NCI-H460 (cell line): ENCODE measurements at regions not wholly inside any gene's neighbourhood (a gene's known extent, or its start where the extent isn't known, plus 50 kb on each side); places are given as distances from the start of the nearest gene placed in this dataset.

ENCODE experiments used
- DNase-seq: peaks from one replicate; pipeline ENCODE4 v3.0.0-alpha.2; 2016; ENCODE audit warnings: low read depth; ENCODE audit errors: extremely low read depth

GRCh38 chr14:31993521-31993951 lies 83.6 kb upstream of the ARHGAP5 start:
- no peak for DNase-seq

DNA sequence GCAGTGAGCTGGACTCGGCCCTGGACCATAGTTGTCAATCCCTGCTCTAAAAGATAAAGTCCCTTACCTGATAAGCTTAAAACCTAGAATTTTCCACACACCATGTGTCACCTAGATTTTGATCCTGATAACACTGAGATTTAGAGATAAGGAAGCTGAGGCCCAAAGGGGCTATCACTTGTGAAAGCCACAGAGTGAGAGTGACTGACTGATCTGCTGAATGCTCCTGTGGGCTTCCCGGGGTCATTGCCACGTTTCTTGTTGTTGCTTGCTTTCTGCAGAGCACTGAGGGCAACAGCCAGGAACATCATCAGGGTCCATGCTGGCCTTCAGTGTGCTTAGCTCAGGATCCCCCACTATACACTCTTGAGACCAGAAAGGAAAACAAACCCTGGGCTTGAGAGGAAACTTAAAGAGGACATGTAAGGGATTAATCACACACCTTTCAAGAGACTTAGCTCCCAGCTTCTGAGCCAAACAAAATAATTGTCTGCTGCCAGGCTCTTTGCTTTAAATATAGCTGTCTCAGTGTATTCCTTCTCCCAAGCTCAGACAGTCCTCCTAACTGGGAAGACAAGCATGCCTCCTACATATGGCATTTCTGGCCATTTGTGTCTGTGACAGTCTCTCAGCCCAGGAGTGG lies 82.6 kb upstream of the ARHGAP5 start:
- no peak for DNase-seq

DNA sequence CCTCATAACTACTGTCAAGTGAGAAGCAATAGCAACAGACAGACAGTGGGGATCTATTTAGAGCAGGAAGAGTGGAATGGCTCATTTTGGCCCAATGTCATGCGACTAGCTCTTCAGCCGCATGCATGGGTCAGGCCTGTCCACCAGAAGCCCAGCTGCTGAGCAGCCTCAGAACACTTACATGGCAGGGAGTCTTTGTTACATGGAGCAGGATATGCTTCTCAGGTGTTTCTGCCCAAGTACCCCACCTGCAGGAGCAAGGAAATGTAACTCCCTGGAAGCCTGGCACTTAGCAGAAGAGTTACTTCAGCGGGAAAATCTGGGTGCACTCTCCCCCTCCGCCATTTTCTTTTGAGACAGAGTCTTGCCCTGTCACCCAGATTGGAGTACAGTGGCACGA lies 73.5 kb upstream of the ARHGAP5 start:
- no peak for DNase-seq

DNA sequence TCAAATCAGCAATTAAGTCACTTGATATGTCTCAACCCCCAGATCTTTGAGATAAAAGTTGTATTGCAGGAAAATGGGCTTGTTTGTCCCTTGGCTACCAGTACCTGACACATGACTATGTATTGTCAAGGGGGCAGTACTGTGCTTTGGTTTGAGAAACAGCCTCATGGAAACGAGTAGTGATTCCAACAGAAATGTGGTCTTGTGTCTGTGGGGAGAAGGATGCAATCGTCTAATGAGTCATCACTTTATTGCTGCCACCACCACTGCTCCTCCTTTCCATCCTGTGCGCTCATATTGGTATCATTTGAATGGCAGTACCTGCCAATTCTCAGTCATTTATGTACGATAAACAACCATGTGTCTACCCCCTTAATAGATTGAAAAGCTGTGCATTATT lies 72.8 kb upstream of the ARHGAP5 start:
- no peak for DNase-seq

DNA sequence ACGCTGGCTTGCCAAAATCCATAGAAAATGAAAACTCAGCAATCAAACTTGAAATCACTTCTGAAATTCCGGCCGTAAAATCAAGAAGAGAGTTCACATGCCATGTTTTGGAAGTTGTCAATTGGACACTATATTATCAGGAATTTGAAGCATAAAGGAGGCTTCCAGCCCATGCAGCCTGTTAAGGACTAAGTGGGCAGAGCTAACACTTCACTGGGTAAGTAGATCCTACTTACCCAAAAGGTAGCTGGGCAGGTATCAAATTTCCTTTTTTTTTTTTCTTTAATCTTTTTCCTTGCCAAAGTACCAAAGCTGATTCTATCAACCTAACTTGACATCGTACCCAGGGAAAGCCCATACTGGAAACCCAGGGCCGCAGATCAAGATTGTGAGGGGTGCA lies 71.5 kb upstream of the ARHGAP5 start:
- DNase-seq: no peak

GRCh38 chr14:32006263-32007110 lies 70.6 kb upstream of the ARHGAP5 start:
- DNase-seq: no peak

- DNase-seq: no peak
These were observed 69.2 kb upstream of the ARHGAP5 start for GRCh38 chr14:32007755-32008362.

DNA sequence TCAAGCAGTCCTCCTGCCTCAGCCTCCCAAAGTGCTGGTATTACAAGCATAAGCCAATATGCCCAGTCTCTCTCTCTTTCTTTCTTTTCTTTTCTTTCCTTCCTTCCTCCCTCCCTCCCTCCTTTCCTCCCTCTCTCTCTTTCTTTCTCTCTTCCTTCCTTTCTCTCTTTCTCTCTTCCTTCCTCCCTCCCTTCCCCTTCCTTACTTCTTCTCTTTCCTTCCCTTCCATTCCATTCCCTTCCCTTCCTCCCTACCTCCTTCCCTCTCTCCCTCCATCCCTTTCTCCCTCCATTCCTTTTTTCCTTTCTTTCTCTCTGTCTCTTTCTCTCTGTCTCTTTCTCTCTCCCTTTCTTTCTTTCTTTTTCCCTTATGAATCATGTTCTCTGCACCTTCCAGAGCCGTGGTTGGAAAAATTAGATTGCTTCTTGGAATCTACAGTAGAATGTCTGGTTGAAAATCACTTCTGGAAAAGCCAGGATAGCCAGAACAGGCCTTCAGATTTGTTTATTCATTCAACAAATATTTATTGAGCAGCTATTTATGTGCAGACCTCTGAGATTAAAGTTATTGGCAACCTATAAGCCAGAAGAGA lies 68.4 kb upstream of the ARHGAP5 start:
- no peak for DNase-seq

DNA sequence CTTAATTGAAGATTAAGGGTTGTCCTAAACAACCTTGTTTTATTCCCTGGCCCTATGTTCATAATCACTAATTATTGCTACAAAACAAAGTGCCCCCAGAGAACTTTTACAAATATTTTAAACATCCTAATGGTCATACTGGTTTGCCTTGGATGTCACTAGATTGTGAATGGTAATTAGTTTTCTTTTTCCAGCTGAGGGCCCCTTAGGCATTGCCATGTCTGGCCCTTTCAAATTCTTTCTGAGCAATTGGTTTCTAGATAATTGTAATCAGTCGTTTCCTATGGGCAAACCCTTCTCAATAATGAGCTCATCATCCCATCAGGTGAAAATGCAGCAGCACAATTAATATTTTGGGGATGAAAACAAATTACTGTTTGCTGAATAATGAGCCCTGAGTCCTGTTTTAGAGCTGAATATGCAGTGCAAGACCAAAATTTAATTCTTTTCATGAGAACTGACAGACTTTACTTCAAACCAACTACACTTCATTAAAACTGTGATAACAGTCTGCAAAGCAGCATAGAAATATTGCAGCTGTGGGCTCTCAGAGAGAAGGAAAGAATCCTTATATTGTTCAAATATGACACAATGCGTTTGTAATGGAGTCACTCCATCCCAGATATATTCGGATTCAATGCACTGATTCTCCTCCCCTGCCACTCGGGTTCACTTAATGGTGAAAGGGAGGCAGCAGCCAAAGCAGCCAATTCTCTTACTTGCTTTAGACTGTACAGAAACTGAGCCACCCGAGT lies 67.7 kb upstream of the ARHGAP5 start:
- DNase-seq: no peak

- DNase-seq: no peak
These were observed 67.0 kb upstream of the ARHGAP5 start for GRCh38 chr14:32009976-32010581.

GRCh38 chr14:32010604-32011125 lies 66.4 kb upstream of the ARHGAP5 start:
- peak; percentile 93 for DNase-seq

DNA sequence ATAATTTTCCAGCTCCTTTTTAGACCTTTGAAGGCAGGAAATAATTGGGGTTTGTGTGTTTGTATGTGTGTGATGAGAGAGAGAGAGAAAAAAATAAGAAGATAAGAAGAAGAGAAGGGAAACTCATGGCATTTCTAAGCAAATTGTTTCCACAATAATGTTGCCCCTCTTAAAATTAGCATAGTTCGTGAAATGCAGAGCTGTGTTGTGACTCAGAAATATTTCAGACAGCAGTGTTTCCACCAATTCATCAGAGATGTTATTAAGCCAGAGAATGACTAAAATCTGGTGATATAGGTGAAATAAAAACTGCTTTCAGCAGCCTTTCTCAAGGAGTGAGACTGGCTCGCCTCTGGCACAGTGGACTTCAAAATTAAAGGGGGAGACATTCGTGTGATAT lies 65.9 kb upstream of the ARHGAP5 start:
- no peak for DNase-seq

- DNase-seq: no peak
These were observed 65.0 kb upstream of the ARHGAP5 start for GRCh38 chr14:32012062-32012461.

DNA sequence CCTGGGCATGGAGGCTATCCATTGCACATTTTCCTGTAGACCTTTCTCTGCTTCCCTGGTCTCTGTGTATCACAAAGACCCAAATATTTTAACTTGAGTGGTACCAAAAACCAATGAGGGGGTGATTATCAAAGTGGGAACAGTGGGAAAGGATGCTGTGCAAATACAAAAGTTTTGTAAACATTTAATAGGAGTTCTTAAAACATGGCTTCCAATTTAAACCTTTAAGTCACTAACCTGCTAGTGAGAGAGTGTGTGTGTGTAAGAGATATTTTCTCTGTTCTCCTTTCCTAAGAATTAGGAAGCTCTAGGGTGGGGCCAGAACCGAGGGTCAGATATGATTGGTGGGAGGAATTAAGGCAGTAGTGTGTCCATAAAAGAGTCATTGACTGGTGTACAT lies 64.5 kb upstream of the ARHGAP5 start:
- DNase-seq: no peak

DNA sequence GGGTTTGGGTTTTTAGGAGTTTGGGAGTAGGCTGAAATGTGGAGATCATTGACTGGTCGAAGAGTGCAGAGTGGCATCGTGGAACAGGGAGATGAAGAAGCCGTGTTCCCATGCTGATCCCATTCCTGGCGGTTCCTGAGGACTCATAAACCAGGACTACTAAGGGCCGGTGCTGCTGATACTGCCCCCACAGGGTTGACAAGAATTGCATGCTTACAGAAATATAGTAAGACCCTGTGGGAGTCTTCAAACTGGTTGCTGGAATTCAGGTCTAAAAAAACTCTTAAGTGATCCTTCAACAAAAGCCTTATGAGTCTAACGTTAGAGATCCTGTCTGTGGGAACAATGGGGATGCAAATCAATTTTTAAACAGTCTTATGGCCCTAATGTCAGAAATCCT lies 64.0 kb upstream of the ARHGAP5 start:
- DNase-seq: no peak

DNA sequence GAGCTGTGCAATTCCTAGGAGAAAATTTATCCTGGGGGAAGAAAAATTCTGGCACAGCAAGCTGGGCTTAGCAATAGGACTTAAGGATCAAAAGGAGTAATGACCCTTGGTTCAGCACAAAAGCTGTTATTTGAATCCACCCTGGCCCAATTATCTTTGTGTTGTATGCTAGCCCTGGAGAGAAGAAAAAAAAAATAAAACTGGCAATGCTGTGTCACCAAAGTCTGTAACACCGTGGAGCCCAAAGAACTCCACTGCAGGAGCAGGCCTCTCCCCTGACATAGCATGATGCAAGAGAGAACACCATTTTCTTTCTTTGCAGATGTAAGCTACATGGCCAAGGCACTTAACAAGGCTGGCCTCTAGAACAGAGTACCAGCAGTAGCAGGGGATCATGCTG lies 63.0 kb upstream of the ARHGAP5 start:
- DNase-seq: no peak

- DNase-seq: no peak
These were observed 62.6 kb upstream of the ARHGAP5 start for GRCh38 chr14:32014498-32014897.

DNA sequence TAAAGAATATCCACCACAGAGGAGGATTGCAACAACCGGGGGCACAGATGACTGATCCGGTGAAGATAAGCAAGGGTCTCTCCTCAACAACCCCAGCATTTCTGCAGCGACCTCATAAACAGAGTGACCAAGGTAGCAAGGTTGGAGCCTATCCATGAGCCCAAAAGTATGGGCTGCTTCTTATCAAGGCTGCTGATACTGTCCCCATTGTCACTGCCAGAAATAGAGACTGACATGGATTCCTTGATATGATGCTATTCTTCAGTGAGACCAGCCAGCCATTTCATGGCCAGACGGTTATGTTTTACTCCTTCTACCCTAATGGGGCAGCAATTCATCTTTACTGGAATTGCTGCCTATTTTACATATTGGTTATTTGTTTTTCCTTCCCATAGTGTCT lies 61.9 kb upstream of the ARHGAP5 start:
- no peak for DNase-seq

- DNase-seq: no peak
These were observed 59.5 kb upstream of the ARHGAP5 start for GRCh38 chr14:32017587-32017986.
